SU-DHL-6 (cell line): ENCODE measurements at regions not wholly inside any gene's neighbourhood (a gene's known extent, or its start where the extent isn't known, plus 50 kb on each side); places are given as distances from the start of the nearest gene placed in this dataset.

Experiments used
- H2AFZ ChIP-seq: fragments of 200-600 bp; sonication (generic); 2 replicates; pipeline ENCODE4 v1.6.1; 2014; ENCODE audit warnings: low read depth, mild to moderate bottlenecking, moderate library complexity, mixed read lengths, antibody characterized with exemption, low read length; ENCODE audit not compliant: severe bottlenecking
- H3F3A ChIP-seq: fragments of 200-600 bp; shearing (Covaris generic); 2 replicates; pipeline ENCODE4 v1.6.0; 2016; ENCODE audit warnings: antibody characterized with exemption, mild to moderate bottlenecking; ENCODE audit not compliant: insufficient read depth
- H3K27ac ChIP-seq: fragments of 200-600 bp; sonication (generic); 2 replicates; pipeline ENCODE4 v1.5.1; 2016; ENCODE audit warnings: low read depth, mild to moderate bottlenecking, low read length, moderate library complexity, mixed read lengths
- H3K27me3 ChIP-seq: fragments of 200-600 bp; sonication (generic), shearing (Covaris generic); 2 replicates; pipeline ENCODE4 v1.6.0; 2014; ENCODE audit warnings: mild to moderate bottlenecking, low read length
- H3K36me3 ChIP-seq: fragments of 200-600 bp; sonication (generic); 2 replicates; pipeline ENCODE4 v1.6.1; 2014; ENCODE audit warnings: mild to moderate bottlenecking, low read length, mixed read lengths
- H3K4me2 ChIP-seq: fragments of 300-600, 200-600 bp; shearing (Covaris generic), sonication (generic); 2 replicates; pipeline ENCODE4 v1.6.0; 2014; ENCODE audit warnings: low read length, low read depth, mild to moderate bottlenecking; ENCODE audit not compliant: poor library complexity, severe bottlenecking
- H3K4me3 ChIP-seq: fragments of 200-600 bp; sonication (generic); 2 replicates; pipeline ENCODE4 v1.5.1; 2014; ENCODE audit warnings: antibody characterized with exemption, low read length, mild to moderate bottlenecking, mixed read lengths; ENCODE audit not compliant: insufficient read depth, poor library complexity, severe bottlenecking
- H3K79me2 ChIP-seq: fragments of 200-600 bp; sonication (generic); 2 replicates; pipeline ENCODE4 v1.6.1; 2014; ENCODE audit warnings: mild to moderate bottlenecking, low read length, moderate library complexity; ENCODE audit not compliant: insufficient read depth
- H3K9ac ChIP-seq: fragments of 200-600 bp; sonication (generic); 2 replicates; pipeline ENCODE4 v1.7.0; 2014; ENCODE audit warnings: mild to moderate bottlenecking, low read length
- H3K9me2 ChIP-seq: fragments of 200-600 bp; sonication (generic); replicated peaks from 2 replicates; pipeline ENCODE4 v1.6.1; 2014; ENCODE audit warnings: low read length; ENCODE audit not compliant: insufficient read depth
- H3K9me3 ChIP-seq: fragments of 200-600 bp; sonication (generic); 2 replicates; pipeline ENCODE4 v1.6.1; 2014; ENCODE audit warnings: low read length, mixed read lengths; ENCODE audit not compliant: insufficient read depth
- H4K20me1 ChIP-seq: fragments of 200-600 bp; sonication (generic); 2 replicates; pipeline ENCODE4 v1.6.1; 2014; ENCODE audit warnings: low read depth, mild to moderate bottlenecking, antibody characterized with exemption, low read length, moderate library complexity, mixed read lengths
- CTCF ChIP-seq: fragments of 200-600 bp; sonication (generic); IDR thresholded peaks from one replicate; pipeline ENCODE4 v1.5.1; 2017; ENCODE audit warnings: antibody characterized with exemption, mild to moderate bottlenecking, low read length, moderate library complexity; ENCODE audit not compliant: insufficient read depth, poor library complexity, severe bottlenecking
- EZH2phosphoT487 ChIP-seq: fragments of 200-600 bp; sonication (generic), shearing (Covaris generic); conservative IDR thresholded peaks from 2 replicates; pipeline ENCODE4 v1.6.1; 2018; ENCODE audit warnings: mild to moderate bottlenecking, antibody characterized with exemption, low read length, moderate library complexity, mixed read lengths

GRCh38 chr13:76222511-76222910 is 586.4 kb downstream of the LMO7 start:
- no peaks in the 10 kb centered on the region for H3K79me2 ChIP-seq
- no peaks in the 10 kb centered on the region for H4K20me1 ChIP-seq
- no peak for TF ChIP-seq CTCF
- TF ChIP-seq EZH2phosphoT487: no peak
- no peak overlapping the region for H3K4me3 ChIP-seq
- no peaks in the 10 kb centered on the region for H3K36me3 ChIP-seq
- H3K9me3 ChIP-seq: no peaks in the 10 kb centered on the region
- no peak overlapping the region for H3K9ac ChIP-seq
- H3K27ac ChIP-seq: no peak overlapping the region
- no peaks in the 10 kb centered on the region for H3K9me2 ChIP-seq
- no peaks in the 10 kb centered on the region for H3F3A ChIP-seq
- H3K4me2 ChIP-seq: no peak overlapping the region
- no peak overlapping the region for H2AFZ ChIP-seq
- no peaks in the 10 kb centered on the region for H3K27me3 ChIP-seq

- no peak overlapping the region for H3K27ac ChIP-seq
- no peaks in the 10 kb centered on the region for H3K27me3 ChIP-seq
- H3K4me3 ChIP-seq: no peak overlapping the region
- no peak for TF ChIP-seq CTCF
- TF ChIP-seq EZH2phosphoT487: no peak
- no peaks in the 10 kb centered on the region for H4K20me1 ChIP-seq
- no peaks in the 10 kb centered on the region for H3F3A ChIP-seq
- H3K9me2 ChIP-seq: no peaks in the 10 kb centered on the region
- H3K4me2 ChIP-seq: no peak overlapping the region
- H3K9ac ChIP-seq: no peak overlapping the region
- no peaks in the 10 kb centered on the region for H3K79me2 ChIP-seq
- H2AFZ ChIP-seq: no peak overlapping the region
- H3K36me3 ChIP-seq: no peaks in the 10 kb centered on the region
- H3K9me3 ChIP-seq: no peaks in the 10 kb centered on the region
Measured at GRCh38 chr13:76216729-76217128, 580.6 kb downstream of the LMO7 start.

GRCh38 chr13:76214001-76214400 is 577.9 kb downstream of the LMO7 start:
- H3F3A ChIP-seq: no peaks in the 10 kb centered on the region
- H4K20me1 ChIP-seq: no peaks in the 10 kb centered on the region
- no peaks in the 10 kb centered on the region for H3K36me3 ChIP-seq

More at GRCh38 chr13:76214001-76214400, 577.9 kb downstream of the LMO7 start:
- Histone ChIP-seq H3K4me2 (no peak overlapping the region), H3K27ac (no peak overlapping the region), H3K79me2 (no peaks in the 10 kb centered on the region), H3K4me3 (no peak overlapping the region), H3K9me2 (no peaks in the 10 kb centered on the region; the same call in 1 of the 2 replicates), H2AFZ (no peak overlapping the region), H3K9me3 (no peaks in the 10 kb centered on the region), H3K27me3 (no peaks in the 10 kb centered on the region), H3K9ac (no peak overlapping the region)
- no peak for TF ChIP-seq EZH2phosphoT487
- TF ChIP-seq CTCF: no peak
